ENCODE measurements at regions not wholly inside any gene's neighbourhood (a gene's known extent, or its start where the extent isn't known, plus 50 kb on each side); places are given as distances from the start of the nearest gene placed in this dataset.
"Not testable (repeated sequence)": the region's sequence is repeated elsewhere in the genome, so short reads cannot be mapped to it uniquely, and the experiment has no call there.

DNA sequence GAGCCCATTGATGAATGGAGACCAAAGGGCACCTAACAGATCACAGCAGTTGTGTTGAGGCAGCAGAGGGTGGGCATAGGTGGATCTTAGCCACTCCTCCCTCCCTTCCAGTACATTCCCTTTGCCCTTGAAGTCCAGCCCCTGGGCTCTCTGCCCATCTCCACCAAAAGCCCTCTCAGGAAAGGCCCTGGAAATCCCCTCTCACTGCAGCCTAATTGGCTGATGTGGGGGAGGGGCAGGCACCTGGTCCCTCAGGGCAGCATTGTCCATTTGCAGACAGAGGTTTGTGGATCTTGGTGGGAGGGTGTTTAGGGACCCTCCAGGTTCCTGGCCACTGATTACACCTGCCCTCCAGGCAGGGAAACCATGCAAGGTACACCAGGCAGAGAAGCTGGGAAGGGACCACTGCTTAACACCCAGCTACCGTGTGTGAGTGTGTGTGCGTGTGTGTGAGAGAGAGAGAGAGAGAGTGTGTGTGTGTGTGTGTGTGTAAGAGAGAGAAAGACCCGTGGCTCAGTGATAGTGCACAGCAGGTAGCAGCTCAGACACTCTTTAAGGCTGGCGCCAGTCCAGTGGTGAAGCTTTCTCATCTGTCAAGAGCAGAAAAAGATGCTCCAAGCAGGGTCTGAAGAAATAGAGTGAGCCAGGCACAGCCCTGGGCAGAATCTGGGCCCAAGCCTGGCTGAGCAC is 71.1 kb downstream of the MATN1 start:
- no peaks in the 10 kb centered on the region for H3K36me3 ChIP-seq (ENCODE audit: control insufficient read depth in 4 of 4, insufficient read depth in 3 of 4, low read depth in 1 of 4, low read length in 3 of 4)
- TF ChIP-seq GABPA (IDR thresholded peaks at IDR 0.05 in 1 of 2, conservative IDR thresholded peaks at IDR 0.05 in 1 of 2): no peak
- no peak for TF ChIP-seq HNF4G (IDR thresholded peaks at IDR 0.05)
- no peak for TF ChIP-seq MAX (IDR thresholded peaks at IDR 0.05)
- no peak for TF ChIP-seq RAD21 (IDR thresholded peaks at IDR 0.05)
- TF ChIP-seq CTCF (IDR thresholded peaks at IDR 0.05; ENCODE audit: low read depth, low read length, missing input control): no peak
- no peak for TF ChIP-seq SP1 (IDR thresholded peaks at IDR 0.05)
- no peak for TF ChIP-seq FOXA1 (IDR thresholded peaks at IDR 0.05)
- TF ChIP-seq NR2F2 (IDR thresholded peaks at IDR 0.05): no peak
- TF ChIP-seq, protein P1, sequence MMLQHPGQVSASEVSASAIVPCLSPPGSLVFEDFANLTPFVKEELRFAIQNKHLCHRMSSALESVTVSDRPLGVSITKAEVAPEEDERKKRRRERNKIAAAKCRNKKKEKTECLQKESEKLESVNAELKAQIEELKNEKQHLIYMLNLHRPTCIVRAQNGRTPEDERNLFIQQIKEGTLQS (IDR thresholded peaks at IDR 0.05): no peak
- TF ChIP-seq HNF4A (conservative IDR thresholded peaks at IDR 0.05): no peak
- TF ChIP-seq RXRA (IDR thresholded peaks at IDR 0.05): no peak
- TF ChIP-seq, protein P2, sequence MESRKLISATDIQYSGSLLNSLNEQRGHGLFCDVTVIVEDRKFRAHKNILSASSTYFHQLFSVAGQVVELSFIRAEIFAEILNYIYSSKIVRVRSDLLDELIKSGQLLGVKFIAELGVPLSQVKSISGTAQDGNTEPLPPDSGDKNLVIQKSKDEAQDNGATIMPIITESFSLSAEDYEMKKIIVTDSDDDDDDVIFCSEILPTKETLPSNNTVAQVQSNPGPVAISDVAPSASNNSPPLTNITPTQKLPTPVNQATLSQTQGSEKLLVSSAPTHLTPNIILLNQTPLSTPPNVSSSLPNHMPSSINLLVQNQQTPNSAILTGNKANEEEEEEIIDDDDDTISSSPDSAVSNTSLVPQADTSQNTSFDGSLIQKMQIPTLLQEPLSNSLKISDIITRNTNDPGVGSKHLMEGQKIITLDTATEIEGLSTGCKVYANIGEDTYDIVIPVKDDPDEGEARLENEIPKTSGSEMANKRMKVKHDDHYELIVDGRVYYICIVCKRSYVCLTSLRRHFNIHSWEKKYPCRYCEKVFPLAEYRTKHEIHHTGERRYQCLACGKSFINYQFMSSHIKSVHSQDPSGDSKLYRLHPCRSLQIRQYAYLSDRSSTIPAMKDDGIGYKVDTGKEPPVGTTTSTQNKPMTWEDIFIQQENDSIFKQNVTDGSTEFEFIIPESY (IDR thresholded peaks at IDR 0.05): no peak
- no peaks in the 10 kb centered on the region for H3K27me3 ChIP-seq (ENCODE audit: control insufficient read depth in 4 of 4, insufficient read depth in 4 of 4, low read length in 3 of 4)
- H3K4me1 ChIP-seq (ENCODE audit: control insufficient read depth in 4 of 4, insufficient read depth in 4 of 4, low read length in 3 of 4): peaks cover 0 to 4% (median 0%) of the 10 kb centered on the region in 4 donors
- H3K9me3 ChIP-seq (ENCODE audit: control insufficient read depth in 4 of 4, low read length in 3 of 4): no peaks in the 10 kb centered on the region
- H3K27ac ChIP-seq (ENCODE audit: low read depth in 1 of 2, low read length in 2 of 2): no peak overlapping the region
- H3K4me3 ChIP-seq (ENCODE audit: low read depth in 1 of 3, low read length in 3 of 3): no peak overlapping the region
- 74% methylated on average over 4 of the region's 4 CpGs for WGBS
- DNase-seq (ENCODE audit: low spot score): no peak
- H3K9ac ChIP-seq (ENCODE audit: low read depth in 1 of 2, low read length in 2 of 2): no peak overlapping the region

GRCh38 chr1:30651395-30651794 is 72.0 kb downstream of the MATN1 start:
- 73% methylated on average over 5 of the region's 5 CpGs for WGBS
- not testable (repeated sequence) for H3K9me3 ChIP-seq (ENCODE audit: control insufficient read depth in 4 of 4, low read length in 3 of 4); H3K4me1 ChIP-seq (ENCODE audit: control insufficient read depth in 4 of 4, insufficient read depth in 4 of 4, low read length in 3 of 4); H3K4me3 ChIP-seq (ENCODE audit: low read depth in 1 of 3, low read length in 3 of 3); H3K27me3 ChIP-seq (ENCODE audit: control insufficient read depth in 4 of 4, insufficient read depth in 4 of 4, low read length in 3 of 4); H3K27ac ChIP-seq (ENCODE audit: low read depth in 1 of 2, low read length in 2 of 2); H3K36me3 ChIP-seq (ENCODE audit: control insufficient read depth in 4 of 4, insufficient read depth in 3 of 4, low read depth in 1 of 4, low read length in 3 of 4); H3K9ac ChIP-seq (ENCODE audit: low read depth in 1 of 2, low read length in 2 of 2); DNase-seq (ENCODE audit: low spot score)

- TF ChIP-seq RXRA (IDR thresholded peaks at IDR 0.05) (no peak), FOXA1 (IDR thresholded peaks at IDR 0.05) (no peak), SP1 (IDR thresholded peaks at IDR 0.05) (no peak), RAD21 (IDR thresholded peaks at IDR 0.05) (no peak), CTCF (IDR thresholded peaks at IDR 0.05; ENCODE audit: low read depth, low read length, missing input control) (no peak), YY1 (IDR thresholded peaks at IDR 0.05) (no peak), EGR1 (IDR thresholded peaks at IDR 0.05; ENCODE audit: low read depth in 2 of 2) (no peak), HNF4G (IDR thresholded peaks at IDR 0.05) (no peak), FOXA2 (IDR thresholded peaks at IDR 0.05) (no peak), HNF4A (conservative IDR thresholded peaks at IDR 0.05) (no peak), GABPA (IDR thresholded peaks at IDR 0.05 in 1 of 2, conservative IDR thresholded peaks at IDR 0.05 in 1 of 2) (no peak)
- TF ChIP-seq, protein P1 (IDR thresholded peaks at IDR 0.05): no peak
- TF ChIP-seq, protein P2 (IDR thresholded peaks at IDR 0.05): no peak
- Histone ChIP-seq H3K36me3 (ENCODE audit: control insufficient read depth in 4 of 4, insufficient read depth in 3 of 4, low read depth in 1 of 4, low read length in 3 of 4) (no peaks in the 10 kb centered on the region), H3K27ac (ENCODE audit: low read depth in 1 of 2, low read length in 2 of 2) (no peak overlapping the region), H3K27me3 (ENCODE audit: control insufficient read depth in 4 of 4, insufficient read depth in 4 of 4, low read length in 3 of 4) (no peaks in the 10 kb centered on the region), H3K4me1 (ENCODE audit: control insufficient read depth in 4 of 4, insufficient read depth in 4 of 4, low read length in 3 of 4) (peaks cover 0 to 4% (median 0%) of the 10 kb centered on the region in 4 donors), H3K9ac (ENCODE audit: low read depth in 1 of 2, low read length in 2 of 2) (no peak overlapping the region), H3K4me3 (ENCODE audit: low read depth in 1 of 3, low read length in 3 of 3) (no peak overlapping the region), H3K9me3 (ENCODE audit: control insufficient read depth in 4 of 4, low read length in 3 of 4) (no peaks in the 10 kb centered on the region)
- WGBS: 84% methylated on average over 7 of the region's 7 CpGs
- no peak for DNase-seq (ENCODE audit: low spot score)
These were observed 72.4 kb downstream of the MATN1 start for GRCh38 chr1:30650968-30651320.
